Astrocyte (in vitro differentiated cells and primary cell): ENCODE measurements at regions not wholly inside any gene's neighbourhood (a gene's known extent, or its start where the extent isn't known, plus 50 kb on each side); places are given as distances from the start of the nearest gene placed in this dataset.
A peak's percentile ranks its signal among the peaks of the same experiment; 100 is the strongest.

Experiments
- DNase-seq: peaks from one replicate; pipeline ENCODE4 v3.0.0-alpha.2; 2010; ENCODE audit warnings: low read depth
- FAIRE-seq: peaks from 2 replicates; lab custom pipeline; 2011; peaks lifted over from hg19 to GRCh38; lab: Jason Lieb, UNC
- H2AFZ ChIP-seq: 2 replicates; pipeline ENCODE4 v1.6.0; 2012; ENCODE audit warnings: low read depth, low read length, inconsistent platforms
- H3K27ac ChIP-seq: 2 replicates; pipeline ENCODE4 v1.5.1; 2011; ENCODE audit warnings: low read depth, low read length, inconsistent platforms
- H3K27me3 ChIP-seq: 2 replicates; pipeline ENCODE4 v1.6.0; 2011; ENCODE audit warnings: low read length, inconsistent platforms; ENCODE audit not compliant: insufficient read depth
- H3K36me3 ChIP-seq: 2 replicates; pipeline ENCODE4 v1.5.1; 2011; ENCODE audit warnings: low read length, inconsistent platforms; ENCODE audit not compliant: insufficient read depth
- H3K4me1 ChIP-seq: 2 replicates; pipeline ENCODE4 v1.5.1; 2011; ENCODE audit warnings: low read length, inconsistent platforms; ENCODE audit not compliant: insufficient read depth
- H3K4me2 ChIP-seq: 2 replicates; pipeline ENCODE4 v1.6.0; 2012; ENCODE audit warnings: low read length, inconsistent platforms
- H3K4me3 ChIP-seq: 2 replicates; pipeline ENCODE4 v1.5.1; 2011; ENCODE audit warnings: low read depth, mild to moderate bottlenecking, low read length, inconsistent platforms; ENCODE audit not compliant: insufficient read depth
- H3K79me2 ChIP-seq: 2 replicates; pipeline ENCODE4 v1.6.0; 2012; ENCODE audit warnings: mild to moderate bottlenecking, low read length, inconsistent platforms; ENCODE audit not compliant: insufficient read depth
- H3K9ac ChIP-seq: 2 replicates; pipeline ENCODE4 v1.6.0; 2012; ENCODE audit warnings: mild to moderate bottlenecking, low read length, inconsistent platforms
- H3K9me3 ChIP-seq: 2 replicates; pipeline ENCODE4 v1.5.1; 2012; ENCODE audit warnings: low read depth, mild to moderate bottlenecking, low read length, inconsistent platforms; ENCODE audit not compliant: insufficient read depth
- H4K20me1 ChIP-seq: 2 replicates; pipeline ENCODE4 v1.6.0; 2012; ENCODE audit warnings: low read length, inconsistent platforms; ENCODE audit not compliant: insufficient read depth
- H3K27ac Mint-ChIP-seq: one replicate; pipeline ENCODE4 v1.8.0; 2021; ENCODE audit warnings: mild to moderate bottlenecking, mixed read lengths; ENCODE audit not compliant: unreplicated experiment
- H3K27me3 Mint-ChIP-seq: one replicate; pipeline ENCODE4 v1.8.0; 2021; ENCODE audit warnings: low read depth, mixed read lengths; ENCODE audit not compliant: unreplicated experiment
- H3K36me3 Mint-ChIP-seq: one replicate; pipeline ENCODE4 v1.8.0; 2021; ENCODE audit warnings: low read depth, mixed read lengths; ENCODE audit not compliant: unreplicated experiment
- H3K4me1 Mint-ChIP-seq: one replicate; pipeline ENCODE4 v1.8.0; 2021; ENCODE audit warnings: low read depth, mixed read lengths; ENCODE audit not compliant: unreplicated experiment
- H3K4me3 Mint-ChIP-seq: one replicate; pipeline ENCODE4 v1.8.0; 2021; ENCODE audit warnings: mild to moderate bottlenecking, moderate library complexity, mixed read lengths; ENCODE audit not compliant: unreplicated experiment
- H3K9me3 Mint-ChIP-seq: one replicate; pipeline ENCODE4 v1.8.0; 2021; ENCODE audit warnings: mild to moderate bottlenecking, mixed read lengths; ENCODE audit not compliant: unreplicated experiment
- EZH2 ChIP-seq: IDR thresholded peaks from 2 replicates; pipeline ENCODE4 v1.6.1; 2012; ENCODE audit warnings: mild to moderate bottlenecking, low read length, inconsistent platforms; ENCODE audit not compliant: insufficient read depth
- TF ChIP-seq, protein P1 (sequence below): IDR thresholded peaks from 2 replicates; pipeline ENCODE4 v1.5.1; 2011; ENCODE audit warnings: low read depth, mild to moderate bottlenecking, inconsistent platforms, low read length, moderate library complexity; ENCODE audit not compliant: insufficient read depth

DNA sequence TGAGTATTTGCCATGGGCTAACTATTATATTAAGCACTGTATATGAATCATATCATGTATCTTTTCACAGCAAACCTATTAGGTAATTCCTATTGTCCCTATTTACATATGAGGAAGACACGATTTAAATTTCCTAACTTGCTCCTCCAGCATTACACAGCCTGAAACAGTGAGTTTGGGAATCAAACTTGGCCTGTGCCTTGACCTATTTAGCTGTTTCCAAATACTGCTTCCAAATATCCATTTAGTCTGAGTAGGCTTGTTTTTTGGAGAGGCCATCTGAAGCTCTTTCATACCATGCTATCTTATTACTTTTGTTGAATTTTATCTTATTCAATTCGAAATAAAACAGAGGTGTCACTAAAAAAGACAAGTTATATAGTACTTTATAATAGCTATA, 447.3 kb upstream of the MPDZ start:
- Mint-ChIP-seq H3K27me3 (peaks cover 4% of the 10 kb centered on the region), H3K27ac (no peak overlapping the region), H3K36me3 (no peaks in the 10 kb centered on the region), H3K4me3 (no peak overlapping the region), H3K4me1 (peaks cover 4% of the 10 kb centered on the region), H3K9me3 (peaks cover 7% of the 10 kb centered on the region)
- no peaks in the 10 kb centered on the region for H3K79me2 ChIP-seq
- no peak overlapping the region for H3K4me2 ChIP-seq
- no peaks in the 10 kb centered on the region for H3K27me3 ChIP-seq
- no peaks in the 10 kb centered on the region for H3K36me3 ChIP-seq
- H3K4me1 ChIP-seq, result no peaks in the 10 kb centered on the region
- no peak overlapping the region for H3K4me3 ChIP-seq
- no peak for TF ChIP-seq EZH2
- TF ChIP-seq, protein P1, sequence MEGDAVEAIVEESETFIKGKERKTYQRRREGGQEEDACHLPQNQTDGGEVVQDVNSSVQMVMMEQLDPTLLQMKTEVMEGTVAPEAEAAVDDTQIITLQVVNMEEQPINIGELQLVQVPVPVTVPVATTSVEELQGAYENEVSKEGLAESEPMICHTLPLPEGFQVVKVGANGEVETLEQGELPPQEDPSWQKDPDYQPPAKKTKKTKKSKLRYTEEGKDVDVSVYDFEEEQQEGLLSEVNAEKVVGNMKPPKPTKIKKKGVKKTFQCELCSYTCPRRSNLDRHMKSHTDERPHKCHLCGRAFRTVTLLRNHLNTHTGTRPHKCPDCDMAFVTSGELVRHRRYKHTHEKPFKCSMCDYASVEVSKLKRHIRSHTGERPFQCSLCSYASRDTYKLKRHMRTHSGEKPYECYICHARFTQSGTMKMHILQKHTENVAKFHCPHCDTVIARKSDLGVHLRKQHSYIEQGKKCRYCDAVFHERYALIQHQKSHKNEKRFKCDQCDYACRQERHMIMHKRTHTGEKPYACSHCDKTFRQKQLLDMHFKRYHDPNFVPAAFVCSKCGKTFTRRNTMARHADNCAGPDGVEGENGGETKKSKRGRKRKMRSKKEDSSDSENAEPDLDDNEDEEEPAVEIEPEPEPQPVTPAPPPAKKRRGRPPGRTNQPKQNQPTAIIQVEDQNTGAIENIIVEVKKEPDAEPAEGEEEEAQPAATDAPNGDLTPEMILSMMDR, result no peak
- no peak overlapping the region for H3K27ac ChIP-seq
- no peaks in the 10 kb centered on the region for H3K9me3 ChIP-seq
- no peak for DNase-seq
- no peak overlapping the region for H3K9ac ChIP-seq
- no peak for FAIRE-seq
- H4K20me1 ChIP-seq, result no peaks in the 10 kb centered on the region
- H2AFZ ChIP-seq, result no peak overlapping the region

DNA sequence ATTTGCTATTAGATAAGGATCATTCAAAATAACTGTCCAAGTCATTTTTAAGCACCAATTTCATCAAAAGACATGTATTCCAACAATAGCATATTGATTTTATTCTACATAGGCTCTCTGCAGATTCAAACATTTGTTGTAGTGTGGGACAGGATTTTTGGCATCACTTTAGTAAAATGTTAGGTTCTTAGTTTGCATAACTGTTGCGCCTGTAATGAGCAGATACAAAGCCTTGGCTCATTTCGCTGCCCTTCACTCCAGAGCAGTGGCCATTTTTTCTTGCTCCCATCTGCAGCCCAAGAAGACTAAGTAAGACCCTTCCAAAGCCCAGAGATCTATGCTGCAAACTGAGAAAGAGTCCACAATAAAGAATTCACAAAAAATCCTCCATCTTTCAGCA, 446.0 kb upstream of the MPDZ start:
- Mint-ChIP-seq H3K27ac (no peak overlapping the region), H3K4me3 (no peak overlapping the region), H3K27me3 (peaks cover 2% of the 10 kb centered on the region), H3K4me1 (peaks cover 7% of the 10 kb centered on the region), H3K9me3 (peaks cover 4% of the 10 kb centered on the region), H3K36me3 (no peaks in the 10 kb centered on the region)
- Histone ChIP-seq H3K79me2 (no peaks in the 10 kb centered on the region), H3K4me1 (peaks cover under 1% of the 10 kb centered on the region), H4K20me1 (no peaks in the 10 kb centered on the region), H2AFZ (no peak overlapping the region), H3K27ac (no peak overlapping the region), H3K36me3 (no peaks in the 10 kb centered on the region), H3K4me3 (no peak overlapping the region), H3K9ac (no peak overlapping the region), H3K4me2 (no peak overlapping the region), H3K9me3 (no peaks in the 10 kb centered on the region), H3K27me3 (no peaks in the 10 kb centered on the region)
- DNase-seq (no peak), FAIRE-seq (no peak)
- TF ChIP-seq, protein P1, result no peak
- TF ChIP-seq EZH2, result no peak

DNA sequence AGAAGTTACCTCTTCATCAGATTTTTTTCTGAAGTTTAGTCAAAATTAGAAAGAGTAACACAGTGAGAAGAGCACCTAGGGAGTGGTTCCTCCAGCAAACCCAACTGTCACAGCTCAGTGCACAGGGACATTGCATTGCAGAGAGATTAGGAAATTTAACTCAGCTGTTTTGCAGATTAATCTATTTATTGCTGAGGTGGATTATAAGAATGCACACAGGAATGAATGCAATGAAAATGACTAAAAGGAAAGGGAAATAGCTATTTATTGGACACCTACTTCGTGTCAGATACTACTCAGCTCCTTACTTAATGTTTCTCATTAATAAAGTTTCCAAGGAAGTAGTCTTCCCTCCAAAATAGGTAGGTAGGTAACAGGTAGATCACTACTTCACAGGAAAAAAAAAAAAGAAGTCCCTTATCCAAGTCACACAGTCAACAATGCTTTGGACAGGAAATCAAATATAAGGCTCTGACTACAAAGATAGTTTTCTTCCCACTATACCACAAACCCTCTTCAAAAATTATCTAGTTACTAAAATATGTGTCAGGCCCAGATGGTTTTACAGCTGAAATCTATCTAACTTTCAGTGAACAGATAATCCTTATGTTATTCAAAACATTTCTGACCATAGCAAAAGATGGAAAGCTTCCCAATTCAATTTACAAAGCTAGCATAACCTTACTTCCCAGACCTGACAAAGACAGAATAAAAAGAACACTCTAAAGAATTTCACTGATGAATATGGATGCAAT, 442.2 kb upstream of the MPDZ start:
- Histone ChIP-seq H3K36me3 (no peaks in the 10 kb centered on the region), H3K4me2 (peak overlapping the region; percentile 27), H3K79me2 (no peaks in the 10 kb centered on the region), H3K27ac (peak overlapping the region; percentile 39), H3K9ac (no peak overlapping the region), H3K4me3 (peak overlapping the region; percentile 1), H3K4me1 (peaks cover 34% of the 10 kb centered on the region), H4K20me1 (no peaks in the 10 kb centered on the region), H2AFZ (no peak overlapping the region), H3K27me3 (no peaks in the 10 kb centered on the region), H3K9me3 (no peaks in the 10 kb centered on the region)
- peaks cover 32% of the 10 kb centered on the region for H3K4me1 Mint-ChIP-seq
- H3K9me3 Mint-ChIP-seq, result peaks cover 4% of the 10 kb centered on the region
- H3K36me3 Mint-ChIP-seq, result no peaks in the 10 kb centered on the region
- TF ChIP-seq, protein P1, result no peak
- no peak for TF ChIP-seq EZH2
- no peak for FAIRE-seq
- no peak overlapping the region for H3K4me3 Mint-ChIP-seq
- DNase-seq, result peak; percentile 93
- H3K27ac Mint-ChIP-seq, result peak overlapping the region; percentile 60
- peaks cover 2% of the 10 kb centered on the region for H3K27me3 Mint-ChIP-seq
